Epidermal melanocyte (primary cell): ENCODE measurements at regions not wholly inside any gene's neighbourhood (a gene's known extent, or its start where the extent isn't known, plus 50 kb on each side); places are given as distances from the start of the nearest gene placed in this dataset.

Experiments
- DNase-seq: peaks from one replicate; pipeline ENCODE4 v3.0.0; 2011; ENCODE audit warnings: low spot score; ENCODE audit not compliant: insufficient read length

- no peak for DNase-seq
These were observed 244.2 kb upstream of the LRIG1 start for GRCh38 chr3:66744986-66745385.

- no peak for DNase-seq
These were observed 246.4 kb upstream of the LRIG1 start for GRCh38 chr3:66747261-66747660.

- no peak for DNase-seq
These were observed 246.9 kb upstream of the LRIG1 start for GRCh38 chr3:66747696-66748095.

GRCh38 chr3:66748175-66748876 is 247.5 kb upstream of the LRIG1 start:
- DNase-seq, result no peak

- no peak for DNase-seq
These were observed 246.3 kb upstream of the KBTBD8 start for GRCh38 chr3:66751842-66752241.

- no peak for DNase-seq
These were observed 244.4 kb upstream of the KBTBD8 start for GRCh38 chr3:66753670-66754069.

- DNase-seq, result no peak
These were observed 243.5 kb upstream of the KBTBD8 start for GRCh38 chr3:66754613-66755012.

GRCh38 chr3:66755924-66756323 is 242.2 kb upstream of the KBTBD8 start:
- no peak for DNase-seq

GRCh38 chr3:66756468-66757036 is 241.6 kb upstream of the KBTBD8 start:
- DNase-seq, result no peak

- DNase-seq, result no peak
These were observed 236.9 kb upstream of the KBTBD8 start for GRCh38 chr3:66761093-66761780.

GRCh38 chr3:66762916-66763693 is 235.0 kb upstream of the KBTBD8 start:
- peak; percentile 31 for DNase-seq

GRCh38 chr3:66778107-66778506 is 220.0 kb upstream of the KBTBD8 start:
- DNase-seq, result no peak

GRCh38 chr3:66778777-66779176 is 219.3 kb upstream of the KBTBD8 start:
- DNase-seq, result no peak

- no peak for DNase-seq
These were observed 212.8 kb upstream of the KBTBD8 start for GRCh38 chr3:66785191-66785909.

- DNase-seq, result no peak
These were observed 208.4 kb upstream of the KBTBD8 start for GRCh38 chr3:66789580-66790237.

- no peak for DNase-seq
These were observed 206.0 kb upstream of the KBTBD8 start for GRCh38 chr3:66792086-66792485.

GRCh38 chr3:66795365-66795764 is 202.7 kb upstream of the KBTBD8 start:
- no peak for DNase-seq

- no peak for DNase-seq
These were observed 201.8 kb upstream of the KBTBD8 start for GRCh38 chr3:66796343-66796742.

GRCh38 chr3:66797889-66798560 is 200.1 kb upstream of the KBTBD8 start:
- no peak for DNase-seq

- DNase-seq, result no peak
These were observed 197.1 kb upstream of the KBTBD8 start for GRCh38 chr3:66800941-66801545.
